ENCODE measurements at regions not wholly inside any gene's neighbourhood (a gene's known extent, or its start where the extent isn't known, plus 50 kb on each side); places are given as distances from the start of the nearest gene placed in this dataset.

GRCh38 chr1:230577537-230577936 is 64.7 kb upstream of the COG2 start:
- no peak for TF ChIP-seq CTCF (IDR thresholded peaks at IDR 0.05; ENCODE audit: low read depth, low read length, missing control alignments)
- DNase-seq (ENCODE audit: extremely low read depth, low read depth): no peak
- H3K4me3 ChIP-seq (replicated peaks; ENCODE audit: low read depth, low read length): no peak overlapping the region

GRCh38 chr1:230575886-230576500 is 66.3 kb upstream of the COG2 start:
- TF ChIP-seq CTCF (IDR thresholded peaks at IDR 0.05; ENCODE audit: low read depth, low read length, missing control alignments): no peak
- H3K4me3 ChIP-seq (replicated peaks; ENCODE audit: low read depth, low read length): no peak overlapping the region
- no peak for DNase-seq (ENCODE audit: extremely low read depth, low read depth)

- no peak for DNase-seq (ENCODE audit: extremely low read depth, low read depth)
- H3K4me3 ChIP-seq (replicated peaks; ENCODE audit: low read depth, low read length): no peak overlapping the region
- TF ChIP-seq CTCF (IDR thresholded peaks at IDR 0.05; ENCODE audit: low read depth, low read length, missing control alignments): no peak
Measured at GRCh38 chr1:230574502-230574901, 67.8 kb upstream of the COG2 start.

- DNase-seq (ENCODE audit: extremely low read depth, low read depth): no peak
- TF ChIP-seq CTCF (IDR thresholded peaks at IDR 0.05; ENCODE audit: low read depth, low read length, missing control alignments): no peak
- no peak overlapping the region for H3K4me3 ChIP-seq (replicated peaks; ENCODE audit: low read depth, low read length)
Measured at GRCh38 chr1:230573658-230574057, 68.6 kb upstream of the COG2 start.

GRCh38 chr1:230572121-230573105 is 69.9 kb upstream of the COG2 start:
- DNase-seq (ENCODE audit: extremely low read depth, low read depth): no peak
- TF ChIP-seq CTCF (IDR thresholded peaks at IDR 0.05; ENCODE audit: low read depth, low read length, missing control alignments): no peak
- no peak overlapping the region for H3K4me3 ChIP-seq (replicated peaks; ENCODE audit: low read depth, low read length)

GRCh38 chr1:230570724-230571360 is 71.4 kb upstream of the COG2 start:
- H3K4me3 ChIP-seq (replicated peaks; ENCODE audit: low read depth, low read length): no peak overlapping the region
- TF ChIP-seq CTCF (IDR thresholded peaks at IDR 0.05; ENCODE audit: low read depth, low read length, missing control alignments): no peak
- no peak for DNase-seq (ENCODE audit: extremely low read depth, low read depth)
